ENCODE measurements at regions not wholly inside any gene's neighbourhood (a gene's known extent, or its start where the extent isn't known, plus 50 kb on each side); places are given as distances from the start of the nearest gene placed in this dataset.

GRCh38 chr12:98402671-98403070, 112.7 kb upstream of the TMPO start:
- TF ChIP-seq CTCF (IDR thresholded peaks at IDR 0.05; ENCODE audit: borderline replicate concordance, insufficient read depth, low read depth, low read length): no peak
- H3K4me3 ChIP-seq (ENCODE audit: low read depth, low read length): no peak overlapping the region

GRCh38 chr12:98403385-98403784, 112.0 kb upstream of the TMPO start:
- H3K4me3 ChIP-seq (ENCODE audit: low read depth, low read length): no peak overlapping the region
- no peak for TF ChIP-seq CTCF (IDR thresholded peaks at IDR 0.05; ENCODE audit: borderline replicate concordance, insufficient read depth, low read depth, low read length)

- H3K4me3 ChIP-seq (ENCODE audit: low read depth, low read length): no peak overlapping the region
- TF ChIP-seq CTCF (IDR thresholded peaks at IDR 0.05; ENCODE audit: borderline replicate concordance, insufficient read depth, low read depth, low read length): no peak
These were observed 111.5 kb upstream of the TMPO start for GRCh38 chr12:98403936-98404335.

- no peak for TF ChIP-seq CTCF (IDR thresholded peaks at IDR 0.05; ENCODE audit: borderline replicate concordance, insufficient read depth, low read depth, low read length)
These were observed 109.5 kb upstream of the TMPO start for GRCh38 chr12:98405805-98406366.

GRCh38 chr12:98406378-98406777, 109.0 kb upstream of the TMPO start:
- no peak overlapping the region for H3K4me3 ChIP-seq (ENCODE audit: low read depth, low read length)

More at GRCh38 chr12:98405805-98406366, 109.5 kb upstream of the TMPO start:
- H3K4me3 ChIP-seq (ENCODE audit: low read depth, low read length): no peak overlapping the region

GRCh38 chr12:98408681-98409080, 106.7 kb upstream of the TMPO start:
- TF ChIP-seq CTCF (IDR thresholded peaks at IDR 0.05; ENCODE audit: borderline replicate concordance, insufficient read depth, low read depth, low read length): no peak
- H3K4me3 ChIP-seq (ENCODE audit: low read depth, low read length): no peak overlapping the region

More at GRCh38 chr12:98406378-98406777, 109.0 kb upstream of the TMPO start:
- no peak for TF ChIP-seq CTCF (IDR thresholded peaks at IDR 0.05; ENCODE audit: borderline replicate concordance, insufficient read depth, low read depth, low read length)

GRCh38 chr12:98409548-98409947, 105.8 kb upstream of the TMPO start:
- TF ChIP-seq CTCF (IDR thresholded peaks at IDR 0.05; ENCODE audit: borderline replicate concordance, insufficient read depth, low read depth, low read length): no peak
- H3K4me3 ChIP-seq (ENCODE audit: low read depth, low read length): no peak overlapping the region

Data from GM12875 (cell line).